ENCODE measurements at regions not wholly inside any gene's neighbourhood (a gene's known extent, or its start where the extent isn't known, plus 50 kb on each side); places are given as distances from the start of the nearest gene placed in this dataset.

DNA sequence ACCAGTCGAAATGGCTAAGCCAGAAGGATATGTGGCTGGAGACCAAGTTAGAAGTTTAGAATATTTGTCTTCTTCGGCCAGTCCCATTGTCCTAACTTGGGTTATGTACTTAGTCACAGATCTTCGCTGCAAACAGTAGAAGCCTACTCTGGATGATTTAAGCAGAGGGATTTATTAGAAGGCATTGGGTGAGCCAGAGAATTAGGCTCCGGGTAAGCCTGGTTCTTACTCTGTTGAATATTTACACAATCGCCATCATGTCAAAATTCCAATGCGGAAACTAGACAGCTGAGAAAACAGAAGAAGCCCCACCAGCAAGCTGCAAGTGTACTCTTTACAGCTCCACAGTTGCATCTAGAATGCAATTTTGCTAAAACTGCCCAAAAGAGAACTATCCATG lies 276.6 kb downstream of the CMPK2 start:
- TF ChIP-seq, protein P1, sequence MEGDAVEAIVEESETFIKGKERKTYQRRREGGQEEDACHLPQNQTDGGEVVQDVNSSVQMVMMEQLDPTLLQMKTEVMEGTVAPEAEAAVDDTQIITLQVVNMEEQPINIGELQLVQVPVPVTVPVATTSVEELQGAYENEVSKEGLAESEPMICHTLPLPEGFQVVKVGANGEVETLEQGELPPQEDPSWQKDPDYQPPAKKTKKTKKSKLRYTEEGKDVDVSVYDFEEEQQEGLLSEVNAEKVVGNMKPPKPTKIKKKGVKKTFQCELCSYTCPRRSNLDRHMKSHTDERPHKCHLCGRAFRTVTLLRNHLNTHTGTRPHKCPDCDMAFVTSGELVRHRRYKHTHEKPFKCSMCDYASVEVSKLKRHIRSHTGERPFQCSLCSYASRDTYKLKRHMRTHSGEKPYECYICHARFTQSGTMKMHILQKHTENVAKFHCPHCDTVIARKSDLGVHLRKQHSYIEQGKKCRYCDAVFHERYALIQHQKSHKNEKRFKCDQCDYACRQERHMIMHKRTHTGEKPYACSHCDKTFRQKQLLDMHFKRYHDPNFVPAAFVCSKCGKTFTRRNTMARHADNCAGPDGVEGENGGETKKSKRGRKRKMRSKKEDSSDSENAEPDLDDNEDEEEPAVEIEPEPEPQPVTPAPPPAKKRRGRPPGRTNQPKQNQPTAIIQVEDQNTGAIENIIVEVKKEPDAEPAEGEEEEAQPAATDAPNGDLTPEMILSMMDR (conservative IDR thresholded peaks at IDR 0.05 in 1 of 2, IDR thresholded peaks at IDR 0.05 in 1 of 2; ENCODE audit: extremely low read depth in 1 of 2, insufficient read depth in 1 of 2, low read depth in 1 of 2, low read length in 2 of 2): no peak
- TF ChIP-seq EZH2 (IDR thresholded peaks at IDR 0.05; ENCODE audit: borderline replicate concordance, low read length): no peak
